ENCODE measurements at regions not wholly inside any gene's neighbourhood (a gene's known extent, or its start where the extent isn't known, plus 50 kb on each side); places are given as distances from the start of the nearest gene placed in this dataset.

DNA sequence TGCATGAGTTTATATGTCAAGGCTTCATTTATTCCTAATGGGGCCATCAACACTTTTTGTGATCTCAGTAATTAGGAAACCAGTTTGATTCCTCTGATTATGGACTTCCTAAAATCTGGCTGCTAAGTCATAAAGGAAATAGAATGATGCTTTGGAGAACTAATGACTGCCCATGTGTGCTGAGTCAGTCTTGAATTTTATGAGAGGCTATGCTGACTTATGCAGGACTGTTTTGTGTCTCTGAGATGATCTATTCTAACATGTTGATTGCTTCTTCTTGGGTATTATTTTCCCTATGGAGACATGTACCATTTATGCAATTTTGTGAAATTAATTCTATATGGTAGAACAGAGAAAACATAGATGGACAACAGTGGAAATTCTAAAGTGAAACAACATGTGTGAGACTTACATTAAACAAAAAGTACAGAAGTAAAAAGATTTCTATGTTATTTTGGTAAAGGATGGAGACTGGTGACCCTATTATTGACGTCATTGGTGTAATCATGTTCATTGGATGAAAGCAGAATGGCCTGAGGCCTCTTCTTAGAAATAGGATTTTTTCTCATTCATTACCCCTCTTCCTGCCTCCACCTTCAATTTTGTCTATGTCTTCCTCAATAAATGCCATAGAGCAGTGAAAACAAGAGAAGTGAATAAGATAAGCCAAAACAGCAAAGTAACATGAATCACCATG lies 1658.2 kb upstream of the PIK3C3 start:
- TF ChIP-seq CTCF (IDR thresholded peaks at IDR 0.05; ENCODE audit: low read depth, low read length, poor library complexity, severe bottlenecking) (no peak), EZH2phosphoT487 (IDR thresholded peaks at IDR 0.05; ENCODE audit: borderline replicate concordance, low read length) (no peak)

Measured in DOHH2 (cell line).